IPS DF 4.7 (cell line): ENCODE measurements at regions not wholly inside any gene's neighbourhood (a gene's known extent, or its start where the extent isn't known, plus 50 kb on each side); places are given as distances from the start of the nearest gene placed in this dataset.

Experiments used
- DNase-seq: peaks from one replicate; pipeline ENCODE4 v3.0.0-alpha.2; 2013; ENCODE audit warnings: low spot score; ENCODE audit errors: extremely low read depth

- DNase-seq: no peak
Measured at GRCh38 chrY:7465185-7465621, 553.7 kb upstream of the AMELY start.

DNA sequence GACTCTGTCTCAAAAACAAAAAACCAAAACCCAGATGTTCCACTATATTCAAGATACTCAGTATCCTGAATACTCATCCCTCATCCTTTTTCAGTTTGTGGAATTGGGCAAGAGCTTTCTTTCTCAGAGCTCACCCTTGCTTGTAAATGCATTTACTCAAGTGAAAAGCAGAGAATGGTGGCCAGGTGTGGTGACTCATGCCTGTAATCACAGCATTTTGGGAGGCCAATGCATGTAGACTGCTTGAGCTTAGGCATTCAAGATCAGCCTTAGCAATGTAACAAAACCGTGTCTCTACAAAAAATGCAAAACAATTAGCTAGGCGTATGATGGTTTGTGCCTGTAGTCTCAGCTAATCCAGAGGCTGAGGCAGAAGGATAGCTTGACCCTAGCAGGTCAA, 553.2 kb upstream of the AMELY start:
- DNase-seq: no peak

DNA sequence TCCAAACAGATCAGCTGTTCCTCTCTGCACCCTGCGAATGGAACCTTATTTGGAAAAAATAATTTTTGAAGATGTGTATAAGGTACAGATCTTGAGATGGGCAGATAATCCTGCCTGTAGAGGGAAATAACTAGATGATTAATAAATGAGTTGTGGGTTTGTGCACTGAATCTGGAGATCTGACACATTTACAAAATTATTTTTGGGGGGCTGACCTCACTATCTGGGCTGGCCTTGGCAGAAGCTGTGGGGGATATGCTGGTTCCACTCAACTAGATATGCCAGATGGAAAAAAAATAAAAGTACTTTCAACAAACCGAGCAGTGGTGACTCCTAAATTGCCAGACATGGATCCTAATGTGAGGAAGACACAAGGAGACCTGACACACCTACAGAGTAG, 552.2 kb upstream of the AMELY start:
- no peak for DNase-seq

- DNase-seq: no peak
Measured at GRCh38 chrY:7463196-7463595, 551.6 kb upstream of the AMELY start.

DNA sequence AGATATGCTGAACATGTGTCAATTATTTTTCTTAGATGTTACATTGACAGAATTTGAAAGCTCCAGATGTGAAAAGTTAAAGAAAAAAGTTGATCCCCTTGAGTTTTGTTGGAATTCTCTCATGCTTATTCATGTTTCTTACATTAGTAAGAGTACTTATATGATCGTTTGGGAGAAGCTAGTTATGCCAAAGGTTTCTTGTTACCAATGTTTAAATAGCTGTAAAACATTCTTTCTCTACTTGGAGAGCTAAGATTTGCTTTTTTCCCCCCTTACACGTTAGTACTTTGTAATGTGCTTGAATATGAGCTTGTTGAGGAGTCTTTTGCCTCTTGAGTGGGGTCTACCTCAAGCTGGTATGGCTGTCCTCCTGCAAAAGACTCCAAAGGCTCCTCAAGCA, 551.1 kb upstream of the AMELY start:
- no peak for DNase-seq

- DNase-seq: no peak
Measured at GRCh38 chrY:7461873-7462525, 550.4 kb upstream of the AMELY start.

DNA sequence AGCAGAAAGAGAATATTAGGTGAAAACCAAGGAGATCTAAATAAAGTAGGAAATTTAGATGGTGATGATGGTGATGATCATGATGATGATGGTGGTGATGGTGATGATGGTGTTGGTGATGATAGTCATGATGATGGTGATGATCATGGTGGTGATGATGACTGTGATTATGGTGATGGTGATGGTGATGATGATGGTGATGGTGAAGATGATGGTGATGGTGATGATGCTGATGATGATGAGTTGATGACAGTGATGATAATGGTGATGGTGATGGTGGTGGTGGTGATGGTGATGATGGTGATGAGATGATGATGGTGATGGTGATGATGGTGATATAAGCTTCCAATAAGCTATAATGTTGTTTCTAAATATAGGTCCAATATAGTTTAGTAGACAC, 548.2 kb upstream of the AMELY start:
- DNase-seq: no peak

DNA sequence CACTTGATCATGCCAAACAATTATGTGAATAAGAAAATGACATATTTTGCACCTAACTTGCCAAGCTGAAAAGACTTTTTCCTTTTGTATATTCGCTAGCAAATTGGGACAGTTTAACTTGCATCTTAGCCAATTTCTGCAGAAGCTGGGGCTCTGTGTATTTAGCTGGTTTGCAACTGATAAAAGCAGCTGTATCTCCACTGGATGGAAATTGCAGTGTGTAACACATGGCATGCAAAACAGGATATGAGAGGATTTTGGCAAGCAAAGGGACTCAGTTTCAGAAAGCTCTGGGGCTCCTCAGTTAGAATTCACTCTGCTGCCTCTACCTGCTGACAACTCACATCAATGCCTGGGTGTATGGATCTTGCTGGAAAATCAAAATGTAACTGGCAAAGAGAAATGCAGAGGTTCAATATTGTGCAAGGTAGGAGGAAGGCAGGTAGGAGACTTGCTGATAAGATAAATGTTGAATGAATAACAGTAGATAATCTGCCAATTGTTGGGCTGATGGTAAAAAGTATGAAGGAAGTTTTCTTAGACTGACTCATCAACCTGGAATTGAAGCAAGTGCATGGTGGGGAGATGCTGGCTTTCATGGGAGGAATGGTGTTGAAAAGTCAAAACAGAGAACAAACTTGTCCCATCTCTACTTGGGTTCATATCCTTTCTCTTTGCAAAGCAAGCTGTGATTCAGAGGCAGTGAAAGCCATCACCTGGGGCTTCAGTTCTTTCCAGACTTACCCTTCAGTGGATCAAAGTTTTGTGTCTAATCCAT, 546.9 kb upstream of the AMELY start:
- DNase-seq: no peak

DNA sequence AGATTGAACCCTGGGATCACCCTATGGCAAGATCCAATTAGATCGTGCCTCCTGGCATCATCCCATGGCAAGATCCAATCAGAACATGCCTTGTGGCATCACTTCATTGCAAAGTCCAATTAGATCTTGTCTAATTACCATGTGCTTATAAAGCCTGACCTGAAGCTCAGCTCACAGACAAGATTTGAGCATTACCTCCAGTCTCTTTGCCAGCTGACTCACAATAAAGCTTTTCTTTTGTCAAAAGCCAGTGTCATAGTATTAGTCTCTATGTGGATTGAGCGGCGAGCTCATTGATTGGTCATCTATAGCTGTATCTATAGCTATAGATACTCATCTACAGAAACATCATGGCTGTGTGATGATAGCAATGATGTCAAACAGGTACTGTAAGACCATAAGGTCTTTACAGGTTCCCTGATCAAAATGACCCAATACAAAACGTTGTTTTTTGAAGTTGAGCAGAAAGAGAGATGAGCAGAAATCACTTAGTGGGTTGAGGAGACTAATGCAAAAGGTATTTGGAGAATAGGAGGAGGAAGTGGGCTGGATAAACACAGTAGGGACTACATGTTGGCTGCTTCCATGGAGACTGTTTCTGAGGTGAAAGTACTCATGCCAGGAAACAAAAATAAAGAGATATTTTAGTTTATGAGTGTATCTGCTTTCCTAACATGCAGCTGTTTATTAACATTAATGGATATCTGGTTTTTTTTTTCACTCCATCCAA, 545.9 kb upstream of the AMELY start:
- DNase-seq: no peak

DNA sequence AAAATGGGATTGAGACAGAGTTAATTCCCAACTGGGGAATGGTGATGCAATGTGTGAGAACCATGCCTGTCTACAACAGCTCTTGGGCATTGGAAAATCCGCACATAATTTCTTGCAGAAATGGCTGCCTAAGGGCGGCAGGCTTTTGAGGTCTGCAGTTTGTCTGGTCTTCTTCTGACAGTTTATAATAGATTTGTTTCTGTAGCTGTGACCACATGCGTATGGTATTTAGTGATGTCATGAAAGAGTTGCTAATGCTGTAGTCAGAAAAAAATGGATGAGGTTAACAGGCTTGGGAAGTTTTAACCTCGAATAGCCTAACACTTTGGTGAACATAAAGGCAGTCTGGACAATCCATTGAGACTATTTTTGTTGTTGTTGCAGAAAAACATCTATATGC, 544.1 kb upstream of the AMELY start:
- DNase-seq: no peak

DNA sequence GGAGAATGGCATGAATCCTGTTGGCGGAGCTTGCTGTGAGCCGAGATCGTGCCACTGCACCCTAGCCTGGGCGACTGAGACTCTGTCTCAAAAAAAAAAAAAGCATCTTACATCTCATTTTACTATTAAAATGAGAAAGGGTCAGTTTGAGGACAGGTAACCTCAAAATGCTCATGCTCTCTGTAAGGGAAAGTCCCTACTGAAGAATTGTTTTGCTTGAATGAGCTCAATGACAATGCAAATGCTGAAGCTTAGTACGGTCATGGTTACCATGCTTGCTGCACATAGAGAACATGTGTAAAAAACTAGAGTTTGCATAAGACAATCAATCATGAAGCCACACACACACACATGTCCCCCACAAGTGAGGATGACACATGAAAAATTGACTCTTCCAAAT, 541.8 kb upstream of the AMELY start:
- no peak for DNase-seq

DNA sequence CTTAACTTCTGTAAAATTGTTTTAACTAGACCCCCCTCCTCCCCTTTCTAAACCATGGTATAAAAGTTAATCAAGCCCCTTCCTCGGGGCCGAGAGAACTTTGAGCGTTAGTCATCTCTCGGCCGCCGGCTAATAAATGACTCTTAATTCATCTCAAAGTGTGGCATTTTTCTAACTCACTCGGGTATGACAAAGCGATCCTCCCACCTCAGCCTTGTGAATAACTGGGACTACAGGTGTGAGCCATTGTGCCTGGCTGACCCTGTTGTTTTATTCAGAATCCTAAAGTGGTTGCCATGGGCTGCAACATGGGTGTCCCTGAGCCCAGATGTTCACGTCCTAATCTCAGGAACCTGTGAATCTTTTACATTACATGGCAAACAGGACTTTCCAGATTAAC, 540.7 kb upstream of the AMELY start:
- no peak for DNase-seq

GRCh38 chrY:7449860-7450259, 538.3 kb upstream of the AMELY start:
- DNase-seq: no peak

DNA sequence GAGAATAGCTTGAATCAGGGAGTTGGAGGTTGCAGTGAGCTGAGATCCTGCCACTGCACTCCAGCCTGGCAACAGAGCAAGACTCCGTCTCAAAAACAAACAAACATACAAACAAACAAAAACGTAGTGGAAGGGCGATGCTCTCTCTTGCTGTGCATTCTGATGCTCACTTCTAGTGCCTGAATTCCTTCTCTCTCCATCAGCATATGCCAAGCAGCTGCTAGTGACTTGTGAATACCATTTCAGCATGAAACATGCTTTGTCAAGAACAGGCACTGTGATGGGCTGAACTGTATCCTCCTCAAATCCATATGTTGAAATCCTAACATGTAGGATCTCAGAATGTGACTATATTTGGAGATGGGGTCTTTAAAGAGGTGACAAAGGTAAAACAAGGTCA, 537.1 kb upstream of the AMELY start:
- DNase-seq: no peak

DNA sequence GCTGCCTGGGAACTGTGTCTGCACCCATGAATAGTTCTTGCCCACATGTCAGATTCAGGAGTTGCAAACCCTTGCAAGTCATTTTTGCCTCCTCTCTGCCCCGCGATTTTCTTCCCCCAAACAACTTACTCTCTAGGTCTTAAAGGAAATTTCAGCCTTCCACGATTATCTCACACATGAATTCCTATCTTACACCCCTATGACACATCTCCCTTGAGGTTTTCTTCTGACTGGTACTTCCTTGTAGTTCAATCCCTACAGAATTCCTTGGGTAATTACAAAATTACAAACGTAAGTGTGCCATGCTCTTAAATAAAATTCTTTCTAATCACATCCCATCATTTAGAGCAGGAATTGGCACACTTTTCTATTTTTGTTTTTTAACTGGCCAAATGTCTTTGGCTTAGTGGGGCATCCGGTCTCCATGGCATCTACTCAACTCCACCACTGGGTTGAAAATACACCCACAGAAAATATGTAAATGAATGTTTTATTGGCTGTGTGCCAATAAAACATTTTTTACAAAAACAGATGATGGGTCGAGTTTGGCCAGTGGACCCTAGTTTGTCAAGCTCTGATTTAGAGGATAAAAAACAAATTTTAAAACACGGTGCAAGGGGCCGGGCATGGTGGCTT, 536.4 kb upstream of the AMELY start:
- no peak for DNase-seq

- no peak for DNase-seq
Measured at GRCh38 chrY:7444141-7444540, 532.6 kb upstream of the AMELY start.

DNA sequence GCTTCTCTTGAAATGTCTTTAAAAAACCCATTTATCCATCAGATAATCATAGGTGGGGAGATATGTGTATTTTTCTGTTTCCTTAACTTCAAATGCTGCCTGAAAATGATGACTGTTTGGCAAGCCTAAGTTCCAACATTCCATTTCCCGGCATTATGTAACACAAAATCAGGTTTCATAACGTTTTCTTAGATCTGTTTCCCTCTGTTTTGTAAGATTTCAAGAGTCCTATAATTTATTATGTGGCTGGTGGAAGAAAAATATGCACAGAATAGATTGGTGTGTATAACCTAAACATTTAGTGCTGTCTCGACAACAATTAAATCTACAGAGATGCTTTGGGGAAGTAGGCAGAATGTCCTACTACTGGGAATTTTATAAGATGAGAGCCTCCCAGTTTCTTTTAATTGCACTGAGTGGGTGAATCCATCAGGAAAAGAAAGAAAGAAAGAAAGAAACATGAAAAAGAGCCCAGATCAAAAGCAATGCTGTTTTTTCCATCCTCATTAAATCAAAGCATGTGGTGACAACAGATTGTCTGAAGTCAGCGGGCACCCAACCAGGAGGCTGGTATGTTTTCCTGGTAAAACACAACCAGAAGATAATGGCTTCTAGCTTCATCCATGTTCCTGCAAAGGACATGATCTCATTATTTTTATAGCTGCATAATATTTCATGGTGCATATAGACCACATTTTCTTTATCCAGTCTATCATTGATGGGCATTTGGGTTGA, 529.4 kb upstream of the AMELY start:
- no peak for DNase-seq

- DNase-seq: no peak
Measured at GRCh38 chrY:7437086-7437485, 525.5 kb upstream of the AMELY start.

DNA sequence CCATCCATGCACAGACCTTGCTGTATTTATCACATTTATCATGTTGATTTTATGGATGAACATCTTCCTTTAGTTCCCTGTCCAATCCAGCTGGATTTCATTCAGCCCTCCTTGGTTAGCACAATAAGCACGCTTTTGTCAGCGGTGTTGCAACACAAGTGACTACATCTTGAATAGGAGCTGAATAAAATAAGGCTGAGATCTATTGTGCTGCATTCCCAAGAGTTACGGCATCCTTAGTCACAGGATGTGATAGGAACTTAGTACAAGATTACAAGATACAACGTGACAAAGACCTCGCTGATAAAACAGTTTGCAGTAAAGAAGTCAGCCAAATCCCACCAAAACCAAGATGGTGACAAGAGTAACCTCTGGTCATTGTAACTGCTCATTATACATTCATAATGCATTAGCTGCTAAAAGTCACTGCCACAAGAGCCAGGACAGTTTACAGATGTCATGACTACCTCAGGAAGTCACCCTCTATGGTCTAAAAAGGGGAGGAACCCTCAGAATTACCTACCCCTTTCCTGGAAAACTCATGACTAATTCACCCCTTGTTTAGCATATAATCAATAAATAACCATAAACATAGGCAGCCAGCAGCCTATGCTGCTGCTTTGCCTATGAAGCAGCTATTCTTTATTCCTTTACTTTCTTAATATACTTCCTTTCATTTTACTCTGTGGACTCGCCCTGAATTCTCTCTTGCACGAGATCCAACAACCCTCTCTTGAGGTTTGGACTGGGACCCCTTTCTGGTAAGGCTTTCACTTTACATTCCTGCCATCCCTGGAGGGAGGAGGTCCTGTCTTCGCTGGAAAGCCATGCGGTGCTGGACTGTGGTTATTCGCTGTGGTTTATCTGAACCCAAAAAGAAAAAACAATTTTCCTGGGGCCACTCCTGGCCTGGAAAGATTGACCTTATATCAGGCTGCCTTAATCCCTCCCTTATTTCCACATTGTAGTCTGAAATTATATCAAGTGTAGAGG, 522.6 kb upstream of the AMELY start:
- no peak for DNase-seq

- no peak for DNase-seq
Measured at GRCh38 chrY:7419165-7419564, 507.6 kb upstream of the AMELY start.
